ENCODE measurements at regions not wholly inside any gene's neighbourhood (a gene's known extent, or its start where the extent isn't known, plus 50 kb on each side); places are given as distances from the start of the nearest gene placed in this dataset.

- TF ChIP-seq CTCF (IDR thresholded peaks at IDR 0.05; ENCODE audit: insufficient read depth, low read length, poor library complexity, severe bottlenecking): no peak
- no peak for TF ChIP-seq EZH2phosphoT487 (conservative IDR thresholded peaks at IDR 0.05; ENCODE audit: low read length)
These were observed 592.0 kb downstream of the KCNH5 start for GRCh38 chr14:62453226-62453625.

Measured in SU-DHL-6 (cell line).